NCI-H2107 treated with DMSO at 0.1 percent for 48 hours (cell line): ENCODE measurements at regions not wholly inside any gene's neighbourhood (a gene's known extent, or its start where the extent isn't known, plus 50 kb on each side); places are given as distances from the start of the nearest gene placed in this dataset.
"Not testable (repeated sequence)": the region's sequence is repeated elsewhere in the genome, so short reads cannot be mapped to it uniquely, and the experiment has no call there.

ENCODE experiments used
- DNase-seq: peaks from one replicate; lab custom pipeline; 2025; ENCODE audit not compliant: unreplicated experiment; lab: John Stamatoyannopoulos, UW

- no peak for DNase-seq
These were observed 194.8 kb upstream of the TRPC7 start for GRCh38 chr5:136560126-136560525.

GRCh38 chr5:136559651-136560050, 194.3 kb upstream of the TRPC7 start:
- no peak for DNase-seq

GRCh38 chr5:136547096-136547495, 181.8 kb upstream of the TRPC7 start:
- not testable (repeated sequence) for DNase-seq

DNA sequence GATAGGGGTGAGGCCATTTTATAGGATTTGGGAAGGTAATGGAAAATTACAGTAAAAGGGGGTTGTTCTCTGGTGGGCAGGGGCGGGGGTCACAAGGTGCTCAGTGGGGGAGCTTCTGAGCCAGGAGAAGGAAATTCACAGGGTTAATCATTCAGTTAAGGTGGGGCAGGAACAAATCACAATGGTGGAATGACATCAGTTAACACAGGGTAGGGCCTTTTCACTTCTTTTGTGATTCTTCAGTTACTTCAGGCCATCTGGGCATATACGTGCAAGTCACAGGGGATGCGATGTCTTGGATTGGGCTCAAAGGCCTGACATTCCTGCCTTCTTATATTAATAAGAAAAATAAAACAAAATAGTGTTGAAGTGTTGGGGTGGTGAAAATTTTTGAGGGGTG, 181.1 kb upstream of the TRPC7 start:
- not testable (repeated sequence) for DNase-seq

- not testable (repeated sequence) for DNase-seq
These were observed 179.7 kb upstream of the TRPC7 start for GRCh38 chr5:136545031-136545430.

GRCh38 chr5:136538534-136538933, 173.2 kb upstream of the TRPC7 start:
- DNase-seq = no peak

- no peak for DNase-seq
These were observed 163.7 kb upstream of the TRPC7 start for GRCh38 chr5:136529081-136529480.

- no peak for DNase-seq
These were observed 163.2 kb upstream of the TRPC7 start for GRCh38 chr5:136528481-136529030.

DNA sequence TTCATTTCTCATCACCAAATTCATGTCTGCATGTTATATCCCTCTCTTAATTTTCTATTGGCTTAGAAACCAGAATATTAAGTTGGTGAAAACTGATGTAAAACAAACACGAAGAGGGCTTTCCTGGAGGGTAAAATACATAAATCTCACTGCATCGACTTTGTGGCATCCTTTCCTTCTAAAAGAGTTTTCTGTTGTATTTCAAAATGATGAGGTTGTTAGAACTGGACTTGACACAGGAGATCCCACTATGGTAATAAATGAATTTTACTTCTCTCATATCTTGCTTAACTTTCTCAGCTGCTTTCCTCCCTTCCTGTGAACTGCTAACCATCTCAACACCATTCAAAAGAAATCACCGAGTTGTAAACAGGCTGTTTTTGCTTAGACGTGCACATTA, 162.0 kb upstream of the TRPC7 start:
- no peak for DNase-seq

- DNase-seq = no peak
These were observed 161.4 kb upstream of the TRPC7 start for GRCh38 chr5:136526791-136527190.

DNA sequence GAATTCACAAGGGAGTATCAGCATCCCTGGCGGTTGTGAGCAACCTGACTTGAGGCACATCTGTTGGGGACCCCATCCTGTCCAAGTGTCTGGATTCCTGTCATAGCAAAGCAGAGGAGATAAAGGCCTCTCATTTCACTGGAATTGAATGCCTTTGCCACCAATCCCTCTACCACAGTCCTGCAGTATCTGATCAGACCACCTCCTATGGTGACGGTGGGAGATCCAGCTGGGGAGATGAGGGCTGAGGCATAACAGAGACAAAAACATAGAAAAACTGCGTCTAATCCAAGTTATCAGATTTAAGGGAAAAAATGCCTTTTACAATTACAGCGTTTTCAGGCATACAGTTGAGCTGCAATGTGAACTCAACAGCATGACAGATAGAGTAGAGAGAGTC, 160.7 kb upstream of the TRPC7 start:
- DNase-seq = no peak

DNA sequence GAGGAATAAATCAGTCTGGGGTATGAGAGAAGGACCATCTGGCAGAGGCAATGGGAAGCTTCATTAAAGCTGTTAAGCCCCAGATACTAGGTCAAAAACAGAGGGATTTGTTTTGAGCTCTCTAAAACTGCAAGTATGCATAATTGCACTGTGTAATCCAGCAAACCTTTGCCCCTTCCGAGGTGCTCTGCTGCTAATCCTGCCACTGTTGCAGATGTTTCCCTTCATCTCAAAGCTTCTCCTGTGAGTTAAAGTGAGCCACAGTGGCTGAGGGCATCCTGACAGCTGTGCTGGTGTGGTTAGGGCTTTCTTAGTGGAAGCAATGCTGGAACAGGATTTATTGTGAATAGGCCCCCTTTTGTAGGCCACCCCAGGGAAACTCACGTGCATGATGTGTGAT, 160.3 kb upstream of the TRPC7 start:
- no peak for DNase-seq

DNA sequence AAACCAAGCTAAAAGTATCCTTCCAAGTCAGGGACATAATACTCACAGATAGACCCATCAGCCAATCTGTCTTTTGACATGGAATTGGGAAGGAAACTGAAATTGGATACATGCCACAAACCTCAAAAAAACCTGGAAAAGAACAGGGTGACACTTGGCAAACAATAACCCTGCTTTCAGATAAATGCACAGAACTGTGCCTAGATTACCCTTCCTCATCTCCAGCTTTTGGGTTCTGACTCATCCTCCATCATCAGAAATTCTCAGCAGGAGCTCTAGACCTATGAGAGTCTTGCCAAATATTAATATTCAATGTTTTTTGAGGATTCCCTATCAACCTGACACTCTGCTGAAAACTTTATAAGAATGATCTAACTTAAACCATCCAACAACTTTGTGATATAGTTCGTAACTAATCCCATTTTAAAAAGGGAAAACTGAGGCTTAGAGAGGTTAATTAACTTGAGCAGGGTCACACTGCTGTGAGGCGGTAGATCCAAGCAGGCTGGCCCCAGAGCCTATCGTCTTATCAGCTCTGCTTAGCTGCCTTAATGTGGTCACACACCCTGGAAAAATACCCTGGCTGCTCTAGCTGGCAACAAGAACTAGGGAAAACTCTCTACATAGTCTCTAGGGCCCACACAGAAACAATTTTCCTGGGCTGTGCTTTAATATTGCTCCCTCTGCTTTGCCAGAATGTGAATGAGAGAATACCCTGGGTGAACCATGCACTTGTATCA, 157.0 kb upstream of the TRPC7 start:
- no peak for DNase-seq

DNA sequence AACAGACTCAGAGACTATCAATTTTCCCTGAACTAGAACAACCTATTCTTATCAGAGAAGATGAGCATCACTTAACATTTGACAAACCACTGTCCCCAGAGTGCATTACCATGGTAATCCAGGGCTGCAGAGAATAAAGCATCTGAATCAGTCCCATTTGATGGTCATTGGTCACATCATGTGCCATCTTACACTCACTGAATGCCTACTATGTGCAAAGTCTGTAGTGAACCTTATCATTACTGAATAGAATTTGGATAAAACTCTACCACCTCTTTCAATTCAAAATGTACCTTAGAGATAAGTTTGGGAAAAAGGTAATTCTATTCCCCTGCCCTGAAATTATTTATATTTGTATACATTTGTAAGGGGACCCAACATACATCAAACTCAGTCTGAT, 156.4 kb upstream of the TRPC7 start:
- no peak for DNase-seq

GRCh38 chr5:136518814-136519213, 153.5 kb upstream of the TRPC7 start:
- no peak for DNase-seq

DNA sequence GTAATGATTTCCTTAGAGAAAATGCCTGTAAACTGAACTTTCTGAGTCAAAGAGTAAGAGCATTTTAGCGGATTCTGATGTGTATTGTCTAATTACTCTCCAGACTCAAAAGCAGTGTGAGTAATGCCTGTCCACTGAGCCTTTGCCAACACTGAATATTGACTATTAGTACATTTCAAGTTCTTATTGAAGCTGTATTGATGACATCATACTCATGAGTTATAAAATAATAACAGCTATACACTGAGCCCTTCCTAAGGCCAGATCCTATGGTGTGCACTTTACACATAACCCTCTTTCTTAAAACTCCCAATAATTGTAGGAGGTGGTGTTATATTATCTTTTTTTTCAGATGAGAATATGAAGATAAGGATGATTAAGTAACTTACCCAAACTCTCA, 152.8 kb upstream of the TRPC7 start:
- DNase-seq = no peak

DNA sequence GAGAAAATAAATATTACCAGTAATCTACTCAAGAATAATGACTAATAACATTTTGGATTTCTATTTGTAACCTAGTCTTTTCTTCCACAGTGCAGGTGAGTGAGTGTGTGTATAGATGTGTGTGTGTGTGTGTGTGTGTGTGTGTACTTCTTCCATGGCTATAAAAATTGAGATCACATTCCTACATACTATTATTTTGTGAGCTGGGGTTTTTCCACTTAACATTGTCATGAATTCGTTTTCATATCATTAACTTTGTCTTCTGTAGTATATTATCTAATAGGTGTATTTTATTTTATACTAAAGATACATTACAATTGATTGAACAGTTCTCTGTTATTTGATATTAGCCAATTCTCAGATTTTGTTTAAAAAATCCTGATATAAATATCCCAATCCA, 152.4 kb upstream of the TRPC7 start:
- DNase-seq = no peak

DNA sequence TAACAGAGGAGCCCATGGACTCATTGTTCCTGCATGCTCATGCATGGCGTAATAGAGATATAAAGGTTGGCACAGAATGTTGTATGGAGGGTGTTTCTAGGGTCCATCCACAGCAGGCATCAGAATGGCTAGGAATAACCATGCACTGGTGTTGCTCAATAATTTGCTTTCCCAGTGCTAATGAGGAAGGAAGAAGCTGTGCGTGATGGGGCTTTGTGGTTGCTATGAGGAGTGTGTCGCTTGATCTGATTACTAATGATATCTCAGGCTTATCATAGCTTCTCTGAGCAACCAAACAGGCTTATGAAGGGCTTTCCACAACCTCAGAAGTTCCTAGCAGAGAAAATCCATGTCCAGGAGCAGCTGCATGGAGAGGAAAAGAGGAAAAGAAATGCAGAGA, 151.3 kb upstream of the TRPC7 start:
- DNase-seq = no peak

DNA sequence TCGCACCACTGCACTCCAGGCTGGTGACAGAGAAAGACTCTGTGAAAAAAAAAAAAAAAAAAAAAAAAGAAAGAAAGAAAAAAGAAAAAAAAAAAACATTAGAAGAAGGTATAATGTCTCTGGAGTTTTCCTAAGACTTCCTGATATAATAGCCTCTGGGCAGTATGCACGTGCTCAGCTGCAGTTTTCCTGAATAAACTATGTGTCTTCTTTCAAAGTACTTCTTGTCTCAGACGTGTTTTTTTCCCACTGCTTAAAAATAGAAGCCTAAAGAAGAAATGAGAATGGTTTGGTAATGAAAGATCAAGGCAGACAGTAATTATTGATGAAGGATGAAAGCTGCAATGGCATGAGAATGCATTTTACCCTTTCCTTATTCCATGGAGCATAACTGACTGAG, 148.1 kb upstream of the TRPC7 start:
- no peak for DNase-seq

- DNase-seq = no peak
These were observed 145.7 kb upstream of the TRPC7 start for GRCh38 chr5:136511046-136511445.

GRCh38 chr5:136510481-136510880, 145.1 kb upstream of the TRPC7 start:
- DNase-seq = no peak

GRCh38 chr5:136506131-136506530, 140.8 kb upstream of the TRPC7 start:
- DNase-seq = no peak

DNA sequence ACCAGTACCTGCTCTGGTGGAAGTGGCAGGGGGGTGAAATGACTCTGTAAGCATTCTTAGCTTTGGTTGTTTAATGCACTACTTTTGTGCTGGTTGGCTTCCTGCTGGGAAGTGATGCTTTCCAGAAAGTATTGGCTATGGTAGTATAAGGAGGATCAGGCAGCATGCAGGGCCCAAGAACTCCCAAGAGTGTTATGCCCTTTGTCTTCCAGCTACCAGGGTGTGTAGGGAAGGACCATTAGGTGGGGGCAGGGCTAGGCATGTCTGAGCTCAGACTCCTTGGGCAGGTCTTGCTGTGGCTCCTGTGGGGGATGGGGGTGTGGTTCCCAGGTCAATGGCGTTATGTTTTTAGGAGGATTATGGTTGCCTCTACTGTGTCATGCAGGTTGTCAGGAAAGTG, 135.8 kb upstream of the TRPC7 start:
- no peak for DNase-seq
